Prostate gland (tissue), 2 donors: ENCODE measurements at regions not wholly inside any gene's neighbourhood (a gene's known extent, or its start where the extent isn't known, plus 50 kb on each side); places are given as distances from the start of the nearest gene placed in this dataset.

Experiments
- DNase-seq: peaks from one replicate; pipeline ENCODE4 v3.0.0-alpha.2; 2019; ENCODE audit warnings: low spot score
- H3K27ac ChIP-seq, 2 donors: fragments of 200-600 bp; sonication (generic); 2 replicates each; pipeline ENCODE4 v1.5.1; 2017 to 2019
- H3K27me3 ChIP-seq: fragments of 200-600 bp; sonication (generic); replicated peaks from 2 replicates; pipeline ENCODE4 v1.5.1; 2019; ENCODE audit not compliant: insufficient read depth
- H3K36me3 ChIP-seq, 2 donors: fragments of 200-600 bp; sonication (generic); 1 replicate in 1 of 2; 2 replicates in 1 of 2; pipeline versions ENCODE4 v1.5.1 to v1.8.1; 2017 to 2019
- H3K4me1 ChIP-seq: fragments of 200-600 bp; sonication (generic); replicated peaks from 2 replicates; pipeline ENCODE4 v1.5.1; 2019
- H3K4me3 ChIP-seq, 2 donors: fragments of 200-600 bp; sonication (generic); 2 replicates each; pipeline ENCODE4 v1.5.1; 2017 to 2019
- H3K9me3 ChIP-seq: fragments of 200-600 bp; sonication (generic); 2 replicates; pipeline ENCODE4 v1.5.1; 2017
- POLR2A ChIP-seq: fragments of 450-650 bp; IDR thresholded peaks from one replicate; pipeline ENCODE4 v1.6.1; 2016; ENCODE audit warnings: antibody characterized with exemption, mild to moderate bottlenecking
- POLR2AphosphoS5 ChIP-seq: sonication (generic); formaldehyde crosslinking; IDR thresholded peaks from one replicate; pipeline ENCODE4 v1.6.1; 2017; ENCODE audit warnings: antibody characterized with exemption
- WGBS: methylation state at CpG from one replicate; pipeline ENCODE4 v1.1.5; 2018; 5-methylcytosine and 5-hydroxymethylcytosine counted together
- intact Hi-C: fragments of 100-400 bp; cut with DNase I; formaldehyde crosslinking; loops from one replicate; pipeline ENCODE4 v1.14.2; 2022
- TF ChIP-seq, protein P1 (sequence below), 4 experiments: fragments of 200-600 bp in 2 of 4; fragments of 450-650 bp in 2 of 4; sonication (generic) in 2 of 4; IDR thresholded peaks; 1 replicate in 3 of 4; 2 replicates in 1 of 4; pipeline ENCODE4 v1.5.1; 2016 to 2019; ENCODE audit warnings: antibody characterized with exemption in 4 of 4, mild to moderate bottlenecking in 2 of 4, moderate library complexity in 2 of 4

DNA sequence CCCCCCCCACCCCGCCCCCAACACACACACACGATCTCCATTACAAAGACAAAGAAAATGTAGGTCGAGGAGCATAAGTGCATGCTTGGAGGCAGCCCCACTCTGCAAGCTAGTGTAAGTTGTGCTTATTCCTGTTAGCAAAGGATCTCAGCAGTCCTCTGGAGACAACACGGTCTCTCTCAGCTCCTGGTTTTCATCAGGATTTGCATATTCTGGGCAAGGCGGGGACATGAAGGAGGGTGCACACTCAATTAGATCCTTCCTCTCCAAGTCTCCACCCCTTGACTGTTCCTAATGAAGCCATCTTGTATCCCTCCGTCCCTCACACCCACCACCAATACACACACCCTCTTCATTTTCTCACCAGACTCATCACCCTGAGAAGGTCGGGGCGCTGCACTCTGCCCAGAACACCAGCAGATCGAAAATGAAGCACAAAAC, 63.8 kb downstream of the MRPL46 start:
- Histone ChIP-seq H3K27ac (no peak overlapping the region), H3K36me3 (no peaks in the 10 kb centered on the region), H3K27me3 (no peaks in the 10 kb centered on the region), H3K9me3 (no peaks in the 10 kb centered on the region), H3K4me1 (no peaks in the 10 kb centered on the region), H3K4me3 (no peak overlapping the region)
- DNase-seq: no peak
- TF ChIP-seq, protein P1, sequence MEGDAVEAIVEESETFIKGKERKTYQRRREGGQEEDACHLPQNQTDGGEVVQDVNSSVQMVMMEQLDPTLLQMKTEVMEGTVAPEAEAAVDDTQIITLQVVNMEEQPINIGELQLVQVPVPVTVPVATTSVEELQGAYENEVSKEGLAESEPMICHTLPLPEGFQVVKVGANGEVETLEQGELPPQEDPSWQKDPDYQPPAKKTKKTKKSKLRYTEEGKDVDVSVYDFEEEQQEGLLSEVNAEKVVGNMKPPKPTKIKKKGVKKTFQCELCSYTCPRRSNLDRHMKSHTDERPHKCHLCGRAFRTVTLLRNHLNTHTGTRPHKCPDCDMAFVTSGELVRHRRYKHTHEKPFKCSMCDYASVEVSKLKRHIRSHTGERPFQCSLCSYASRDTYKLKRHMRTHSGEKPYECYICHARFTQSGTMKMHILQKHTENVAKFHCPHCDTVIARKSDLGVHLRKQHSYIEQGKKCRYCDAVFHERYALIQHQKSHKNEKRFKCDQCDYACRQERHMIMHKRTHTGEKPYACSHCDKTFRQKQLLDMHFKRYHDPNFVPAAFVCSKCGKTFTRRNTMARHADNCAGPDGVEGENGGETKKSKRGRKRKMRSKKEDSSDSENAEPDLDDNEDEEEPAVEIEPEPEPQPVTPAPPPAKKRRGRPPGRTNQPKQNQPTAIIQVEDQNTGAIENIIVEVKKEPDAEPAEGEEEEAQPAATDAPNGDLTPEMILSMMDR (IDR thresholded peaks at IDR 0.05): no peak
- TF ChIP-seq POLR2A (no peak), POLR2AphosphoS5 (no peak)
- WGBS: 71% methylated on average over 9 of the region's 9 CpGs
- intact Hi-C loops: no loop called here

GRCh38 chr15:88401996-88402656, 65.1 kb downstream of the MRPL46 start:
- no peak for TF ChIP-seq POLR2A
- no peak for TF ChIP-seq POLR2AphosphoS5
- TF ChIP-seq, protein P1 (IDR thresholded peaks at IDR 0.05): no peak
- H3K36me3 ChIP-seq: no peaks in the 10 kb centered on the region
- no peak overlapping the region for H3K27ac ChIP-seq
- no peak overlapping the region for H3K4me3 ChIP-seq
- intact Hi-C loops: no loop called here
- H3K9me3 ChIP-seq: no peaks in the 10 kb centered on the region
- 31% methylated on average over 10 of the region's 10 CpGs for WGBS
- H3K27me3 ChIP-seq: no peaks in the 10 kb centered on the region
- no peaks in the 10 kb centered on the region for H3K4me1 ChIP-seq
- no peak for DNase-seq

- intact Hi-C loops: no loop called here
- WGBS: 38% methylated on average over 13 of the region's 13 CpGs
- TF ChIP-seq POLR2AphosphoS5 (no peak), POLR2A (no peak)
- TF ChIP-seq, protein P1 (IDR thresholded peaks at IDR 0.05): no peak
- no peak overlapping the region for H3K27ac ChIP-seq
- no peaks in the 10 kb centered on the region for H3K9me3 ChIP-seq
- no peak overlapping the region for H3K4me3 ChIP-seq
- no peaks in the 10 kb centered on the region for H3K36me3 ChIP-seq
- H3K27me3 ChIP-seq: no peaks in the 10 kb centered on the region
- DNase-seq: no peak
- H3K4me1 ChIP-seq: no peaks in the 10 kb centered on the region
These were observed 65.8 kb downstream of the MRPL46 start for GRCh38 chr15:88401251-88401995.

GRCh38 chr15:88400591-88401250, 66.5 kb downstream of the MRPL46 start:
- Histone ChIP-seq H3K36me3 (no peaks in the 10 kb centered on the region), H3K4me3 (no peak overlapping the region), H3K27ac (no peak overlapping the region), H3K4me1 (peaks cover 2% of the 10 kb centered on the region), H3K27me3 (no peaks in the 10 kb centered on the region), H3K9me3 (no peaks in the 10 kb centered on the region)
- DNase-seq: no peak
- TF ChIP-seq POLR2AphosphoS5 (no peak), POLR2A (no peak)
- TF ChIP-seq, protein P1 (IDR thresholded peaks at IDR 0.05): no peak
- intact Hi-C loops: no loop called here
- WGBS: 59% methylated on average over 6 of the region's 6 CpGs
